Keratinocyte (primary cell): ENCODE measurements at regions not wholly inside any gene's neighbourhood (a gene's known extent, or its start where the extent isn't known, plus 50 kb on each side); places are given as distances from the start of the nearest gene placed in this dataset.

ENCODE experiments used
- DNase-seq: peaks from one replicate; pipeline ENCODE4 v3.0.0-alpha.2; 2011; ENCODE audit warnings: low read depth, missing footprints, low spot score
- FAIRE-seq: peaks from 2 replicates; lab custom pipeline; 2011; peaks lifted over from hg19 to GRCh38; lab: Jason Lieb, UNC
- H2AFZ ChIP-seq: 2 replicates; pipeline ENCODE4 v1.6.0; 2012; ENCODE audit warnings: low read length, control low read depth, inconsistent platforms; ENCODE audit not compliant: control insufficient read depth
- H3K27ac ChIP-seq: 2 replicates; pipeline ENCODE4 v1.5.1; 2011; ENCODE audit warnings: low read length; ENCODE audit not compliant: control insufficient read depth, insufficient read depth
- H3K27me3 ChIP-seq: 3 replicates; pipeline ENCODE4 v1.6.0; 2011; ENCODE audit warnings: low read length; ENCODE audit not compliant: control insufficient read depth, insufficient read depth; ENCODE audit errors: extremely low read depth
- H3K36me3 ChIP-seq, 2 experiments: 2 replicates in 1 of 2; 3 replicates in 1 of 2; pipeline ENCODE4 v1.5.1; 2011; ENCODE audit warnings: low read length in 2 of 2, mild to moderate bottlenecking in 1 of 2; ENCODE audit not compliant: control insufficient read depth in 2 of 2, insufficient read depth in 2 of 2; ENCODE audit errors: extremely low read depth in 1 of 2
- H3K4me1 ChIP-seq: 3 replicates; pipeline ENCODE4 v1.5.1; 2011; ENCODE audit warnings: low read length; ENCODE audit not compliant: control insufficient read depth, insufficient read depth; ENCODE audit errors: extremely low read depth
- H3K4me2 ChIP-seq: 3 replicates; pipeline ENCODE4 v1.6.0; 2011; ENCODE audit warnings: low read depth, low read length; ENCODE audit not compliant: control insufficient read depth, insufficient read depth; ENCODE audit errors: extremely low read depth
- H3K4me3 ChIP-seq, 3 experiments: fragments of 200-600 bp in 1 of 3; sonication (generic) in 1 of 3; 2 replicates in 2 of 3; 3 replicates in 1 of 3; pipeline ENCODE4 v1.5.1; 2011 to 2016; ENCODE audit warnings: low read length in 3 of 3, mild to moderate bottlenecking in 3 of 3, control low read depth in 2 of 3, inconsistent platforms in 1 of 3, low read depth in 1 of 3, mixed read lengths in 1 of 3, mixed run types in 1 of 3, moderate library complexity in 1 of 3; ENCODE audit not compliant: control insufficient read depth in 2 of 3, insufficient read depth in 2 of 3; ENCODE audit errors: extremely low read depth in 1 of 3
- H3K79me2 ChIP-seq: 2 replicates; pipeline ENCODE4 v1.6.0; 2012; ENCODE audit warnings: low read length; ENCODE audit not compliant: control insufficient read depth, insufficient read depth
- H3K9ac ChIP-seq: 3 replicates; pipeline ENCODE4 v1.6.0; 2011; ENCODE audit warnings: low read length; ENCODE audit not compliant: control insufficient read depth, insufficient read depth; ENCODE audit errors: extremely low read depth
- H3K9me1 ChIP-seq: 3 replicates; pipeline ENCODE4 v1.6.0; 2011; ENCODE audit warnings: low read length; ENCODE audit not compliant: control insufficient read depth, insufficient read depth; ENCODE audit errors: extremely low read depth
- H3K9me3 ChIP-seq: 2 replicates; pipeline ENCODE4 v1.5.1; 2012; ENCODE audit warnings: low read depth, low read length; ENCODE audit not compliant: control insufficient read depth
- H4K20me1 ChIP-seq: 3 replicates; pipeline ENCODE4 v1.6.0; 2011; ENCODE audit warnings: low read length; ENCODE audit not compliant: control insufficient read depth, insufficient read depth; ENCODE audit errors: extremely low read depth
- EZH2 ChIP-seq: IDR thresholded peaks from one replicate; pipeline ENCODE4 v1.6.1; 2012; ENCODE audit warnings: inconsistent platforms, mild to moderate bottlenecking, low read length, moderate library complexity
- dilution Hi-C: fragments of 300-500 bp; cut with MboI; formaldehyde crosslinking; loops from one replicate; pipeline ENCODE4 v1.7.0; 2020; ENCODE audit warnings: low sequenced_read_pairs; ENCODE audit not compliant: extremely low pct_ligation_motif_present
- TF ChIP-seq, protein P1 (sequence below), 3 experiments: IDR thresholded peaks in 1 of 3; conservative IDR thresholded peaks in 1 of 3; optimal IDR thresholded peaks in 1 of 3; 2 replicates in 2 of 3; 3 replicates in 1 of 3; pipeline versions ENCODE3 to v1.5.1; 2011; ENCODE audit warnings: low read length in 3 of 3, mild to moderate bottlenecking in 3 of 3, moderate library complexity in 2 of 3, control low read depth in 1 of 3, inconsistent platforms in 1 of 3; ENCODE audit not compliant: insufficient read depth in 2 of 3; ENCODE audit errors: extremely low read depth in 1 of 3

DNA sequence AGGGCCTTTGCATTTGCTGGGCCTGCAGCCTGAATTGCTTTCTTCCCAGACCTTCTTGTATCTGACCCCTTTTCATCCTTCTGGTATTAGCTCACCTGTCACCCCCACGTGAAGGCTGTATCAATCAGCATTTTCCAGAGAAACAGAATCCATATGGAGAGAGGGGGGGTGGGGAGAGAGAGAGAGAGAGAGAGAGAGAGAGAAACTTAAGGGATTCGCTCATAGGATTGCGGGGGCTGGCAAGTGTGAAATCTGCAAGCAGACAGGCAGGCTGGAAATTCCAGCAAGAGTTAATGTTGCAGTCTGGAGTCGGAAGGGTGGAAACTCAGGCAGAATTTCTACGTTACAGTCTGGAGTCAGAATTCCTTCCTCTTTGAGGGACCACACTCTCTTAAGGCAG, 410.7 kb upstream of the SULF2 start:
- no peaks in the 10 kb centered on the region for H3K79me2 ChIP-seq
- peaks cover 32% of the 10 kb centered on the region for H3K27me3 ChIP-seq
- H3K4me1 ChIP-seq = no peaks in the 10 kb centered on the region
- FAIRE-seq = no peak
- no peaks in the 10 kb centered on the region for H3K9me3 ChIP-seq
- dilution Hi-C loops = no loop called here
- no peak overlapping the region for H3K9ac ChIP-seq
- no peak overlapping the region for H2AFZ ChIP-seq
- no peak overlapping the region for H3K27ac ChIP-seq
- TF ChIP-seq, protein P1, sequence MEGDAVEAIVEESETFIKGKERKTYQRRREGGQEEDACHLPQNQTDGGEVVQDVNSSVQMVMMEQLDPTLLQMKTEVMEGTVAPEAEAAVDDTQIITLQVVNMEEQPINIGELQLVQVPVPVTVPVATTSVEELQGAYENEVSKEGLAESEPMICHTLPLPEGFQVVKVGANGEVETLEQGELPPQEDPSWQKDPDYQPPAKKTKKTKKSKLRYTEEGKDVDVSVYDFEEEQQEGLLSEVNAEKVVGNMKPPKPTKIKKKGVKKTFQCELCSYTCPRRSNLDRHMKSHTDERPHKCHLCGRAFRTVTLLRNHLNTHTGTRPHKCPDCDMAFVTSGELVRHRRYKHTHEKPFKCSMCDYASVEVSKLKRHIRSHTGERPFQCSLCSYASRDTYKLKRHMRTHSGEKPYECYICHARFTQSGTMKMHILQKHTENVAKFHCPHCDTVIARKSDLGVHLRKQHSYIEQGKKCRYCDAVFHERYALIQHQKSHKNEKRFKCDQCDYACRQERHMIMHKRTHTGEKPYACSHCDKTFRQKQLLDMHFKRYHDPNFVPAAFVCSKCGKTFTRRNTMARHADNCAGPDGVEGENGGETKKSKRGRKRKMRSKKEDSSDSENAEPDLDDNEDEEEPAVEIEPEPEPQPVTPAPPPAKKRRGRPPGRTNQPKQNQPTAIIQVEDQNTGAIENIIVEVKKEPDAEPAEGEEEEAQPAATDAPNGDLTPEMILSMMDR (optimal IDR thresholded peaks at IDR 0.05 in 1 of 3, IDR thresholded peaks at IDR 0.05 in 1 of 3, conservative IDR thresholded peaks at IDR 0.05 in 1 of 3; ENCODE audit: extremely low read depth in 1 of 3, insufficient read depth in 2 of 3, low read length in 3 of 3) = no peak
- no peak for TF ChIP-seq EZH2
- H3K9me1 ChIP-seq = no peaks in the 10 kb centered on the region
- H3K4me3 ChIP-seq = no peak overlapping the region
- H4K20me1 ChIP-seq = no peaks in the 10 kb centered on the region
- no peaks in the 10 kb centered on the region for H3K36me3 ChIP-seq
- H3K4me2 ChIP-seq = no peak overlapping the region
- DNase-seq = no peak

DNA sequence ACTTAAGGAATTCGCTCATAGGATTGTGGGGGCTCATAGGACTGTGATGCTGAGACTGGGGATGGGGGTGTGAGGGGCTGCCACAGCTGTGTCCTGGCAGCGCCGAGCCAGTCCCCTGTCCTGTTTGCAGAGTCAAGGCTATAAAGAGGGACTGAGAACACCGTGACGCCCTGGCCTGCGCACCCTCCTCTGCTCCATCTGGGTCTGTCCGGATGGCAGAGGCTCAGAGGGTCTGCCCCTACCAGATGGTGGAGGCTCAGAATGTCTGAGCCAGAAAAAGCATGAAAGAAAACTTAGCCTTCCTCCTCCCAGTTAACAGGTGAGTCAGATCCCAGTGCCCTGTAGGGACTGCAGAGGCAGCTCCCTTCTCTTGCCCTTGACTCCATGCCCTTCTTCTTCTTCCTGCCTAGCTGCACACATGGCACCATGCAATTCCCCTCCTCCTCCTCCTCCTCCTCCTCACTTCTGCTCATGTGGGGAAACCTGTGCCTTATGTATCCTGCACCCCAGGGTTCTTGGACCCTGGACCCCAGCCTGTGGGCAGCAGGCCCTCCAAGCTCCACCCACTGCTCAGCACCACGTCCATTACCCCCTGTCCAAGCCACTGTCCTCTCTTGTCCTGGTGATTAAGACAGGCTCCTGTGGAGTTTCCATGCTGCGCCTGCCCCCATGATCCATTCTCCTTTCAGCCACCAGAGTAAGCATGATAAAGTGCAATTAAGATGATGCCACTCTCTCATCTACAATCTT, 410.0 kb upstream of the SULF2 start:
- Histone ChIP-seq H3K4me3 (no peak overlapping the region), H3K4me1 (no peaks in the 10 kb centered on the region), H3K9me1 (no peaks in the 10 kb centered on the region), H4K20me1 (no peaks in the 10 kb centered on the region), H3K4me2 (no peak overlapping the region), H3K27me3 (peaks cover 26% of the 10 kb centered on the region), H3K27ac (no peak overlapping the region), H3K9me3 (no peaks in the 10 kb centered on the region), H2AFZ (no peak overlapping the region), H3K79me2 (no peaks in the 10 kb centered on the region), H3K36me3 (no peaks in the 10 kb centered on the region), H3K9ac (no peak overlapping the region)
- DNase-seq (no peak), FAIRE-seq (no peak)
- dilution Hi-C loops = no loop called here
- TF ChIP-seq EZH2 = no peak
- TF ChIP-seq, protein P1 (optimal IDR thresholded peaks at IDR 0.05 in 1 of 3, IDR thresholded peaks at IDR 0.05 in 1 of 3, conservative IDR thresholded peaks at IDR 0.05 in 1 of 3; ENCODE audit: extremely low read depth in 1 of 3, insufficient read depth in 2 of 3, low read length in 3 of 3) = no peak
